Liver (tissue), 3 donors: ENCODE measurements at regions not wholly inside any gene's neighbourhood (a gene's known extent, or its start where the extent isn't known, plus 50 kb on each side); places are given as distances from the start of the nearest gene placed in this dataset.
"Not testable (repeated sequence)": the region's sequence is repeated elsewhere in the genome, so short reads cannot be mapped to it uniquely, and the experiment has no call there.

ENCODE experiments used
- FOXA1 ChIP-seq: IDR thresholded peaks from 2 replicates; pipeline ENCODE4 v1.6.1; 2016; ENCODE audit warnings: antibody characterized with exemption
- GABPA ChIP-seq, 2 donors: IDR thresholded peaks in 1 of 2; conservative IDR thresholded peaks in 1 of 2; 2 replicates each; pipeline ENCODE4 v1.6.1; 2016; ENCODE audit warnings: antibody characterized with exemption in 2 of 2, mild to moderate bottlenecking in 1 of 2, moderate library complexity in 1 of 2
- RAD21 ChIP-seq, 2 donors: IDR thresholded peaks; 2 replicates each; pipeline ENCODE4 v1.6.1; 2016; ENCODE audit warnings: antibody characterized with exemption in 2 of 2, mild to moderate bottlenecking in 2 of 2
- TF ChIP-seq, protein P1 (sequence below): fragments of 150-350 bp; IDR thresholded peaks from 2 replicates; pipeline ENCODE4 v1.5.1; 2017; ENCODE audit warnings: improper control_type of control experiment, low read depth, low read length; ENCODE audit not compliant: missing input control
- TF ChIP-seq, protein P2 (sequence below): IDR thresholded peaks from 2 replicates; pipeline ENCODE4 v1.6.1; 2016; ENCODE audit warnings: antibody characterized with exemption
- TF ChIP-seq, protein P3 (sequence below): IDR thresholded peaks from 2 replicates; pipeline ENCODE4 v1.6.1; 2016; ENCODE audit warnings: antibody characterized with exemption, mild to moderate bottlenecking
- donor health status: healthy.
- donor health status: healthy.

DNA sequence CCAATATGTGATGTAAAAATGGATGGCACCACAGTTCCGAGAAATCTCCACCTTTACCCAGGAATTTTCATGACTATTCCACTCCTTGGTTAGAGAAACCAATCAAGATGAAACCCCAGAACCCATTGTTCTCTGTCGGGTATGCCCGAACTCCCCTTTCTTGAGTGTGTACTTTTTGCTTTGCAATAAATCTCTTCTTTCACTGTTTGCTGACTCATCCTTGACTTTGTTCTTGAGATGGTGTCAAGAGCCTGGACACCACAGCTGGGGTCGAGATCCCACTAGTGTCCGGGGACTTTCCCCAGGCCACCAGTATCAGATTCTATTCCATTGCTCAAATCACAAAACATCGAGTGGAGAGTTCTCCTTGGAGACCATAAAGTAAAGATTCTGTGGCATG is 240.9 kb downstream of the FAM72C start:
- TF ChIP-seq, protein P1, sequence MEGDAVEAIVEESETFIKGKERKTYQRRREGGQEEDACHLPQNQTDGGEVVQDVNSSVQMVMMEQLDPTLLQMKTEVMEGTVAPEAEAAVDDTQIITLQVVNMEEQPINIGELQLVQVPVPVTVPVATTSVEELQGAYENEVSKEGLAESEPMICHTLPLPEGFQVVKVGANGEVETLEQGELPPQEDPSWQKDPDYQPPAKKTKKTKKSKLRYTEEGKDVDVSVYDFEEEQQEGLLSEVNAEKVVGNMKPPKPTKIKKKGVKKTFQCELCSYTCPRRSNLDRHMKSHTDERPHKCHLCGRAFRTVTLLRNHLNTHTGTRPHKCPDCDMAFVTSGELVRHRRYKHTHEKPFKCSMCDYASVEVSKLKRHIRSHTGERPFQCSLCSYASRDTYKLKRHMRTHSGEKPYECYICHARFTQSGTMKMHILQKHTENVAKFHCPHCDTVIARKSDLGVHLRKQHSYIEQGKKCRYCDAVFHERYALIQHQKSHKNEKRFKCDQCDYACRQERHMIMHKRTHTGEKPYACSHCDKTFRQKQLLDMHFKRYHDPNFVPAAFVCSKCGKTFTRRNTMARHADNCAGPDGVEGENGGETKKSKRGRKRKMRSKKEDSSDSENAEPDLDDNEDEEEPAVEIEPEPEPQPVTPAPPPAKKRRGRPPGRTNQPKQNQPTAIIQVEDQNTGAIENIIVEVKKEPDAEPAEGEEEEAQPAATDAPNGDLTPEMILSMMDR = not testable (repeated sequence)
- not testable (repeated sequence) for TF ChIP-seq GABPA (IDR thresholded peaks at IDR 0.05 in 1 of 2, conservative IDR thresholded peaks at IDR 0.05 in 1 of 2); FOXA1; RAD21 (IDR thresholded peaks at IDR 0.05)
- TF ChIP-seq, protein P2, sequence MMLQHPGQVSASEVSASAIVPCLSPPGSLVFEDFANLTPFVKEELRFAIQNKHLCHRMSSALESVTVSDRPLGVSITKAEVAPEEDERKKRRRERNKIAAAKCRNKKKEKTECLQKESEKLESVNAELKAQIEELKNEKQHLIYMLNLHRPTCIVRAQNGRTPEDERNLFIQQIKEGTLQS = not testable (repeated sequence)
- TF ChIP-seq, protein P3, sequence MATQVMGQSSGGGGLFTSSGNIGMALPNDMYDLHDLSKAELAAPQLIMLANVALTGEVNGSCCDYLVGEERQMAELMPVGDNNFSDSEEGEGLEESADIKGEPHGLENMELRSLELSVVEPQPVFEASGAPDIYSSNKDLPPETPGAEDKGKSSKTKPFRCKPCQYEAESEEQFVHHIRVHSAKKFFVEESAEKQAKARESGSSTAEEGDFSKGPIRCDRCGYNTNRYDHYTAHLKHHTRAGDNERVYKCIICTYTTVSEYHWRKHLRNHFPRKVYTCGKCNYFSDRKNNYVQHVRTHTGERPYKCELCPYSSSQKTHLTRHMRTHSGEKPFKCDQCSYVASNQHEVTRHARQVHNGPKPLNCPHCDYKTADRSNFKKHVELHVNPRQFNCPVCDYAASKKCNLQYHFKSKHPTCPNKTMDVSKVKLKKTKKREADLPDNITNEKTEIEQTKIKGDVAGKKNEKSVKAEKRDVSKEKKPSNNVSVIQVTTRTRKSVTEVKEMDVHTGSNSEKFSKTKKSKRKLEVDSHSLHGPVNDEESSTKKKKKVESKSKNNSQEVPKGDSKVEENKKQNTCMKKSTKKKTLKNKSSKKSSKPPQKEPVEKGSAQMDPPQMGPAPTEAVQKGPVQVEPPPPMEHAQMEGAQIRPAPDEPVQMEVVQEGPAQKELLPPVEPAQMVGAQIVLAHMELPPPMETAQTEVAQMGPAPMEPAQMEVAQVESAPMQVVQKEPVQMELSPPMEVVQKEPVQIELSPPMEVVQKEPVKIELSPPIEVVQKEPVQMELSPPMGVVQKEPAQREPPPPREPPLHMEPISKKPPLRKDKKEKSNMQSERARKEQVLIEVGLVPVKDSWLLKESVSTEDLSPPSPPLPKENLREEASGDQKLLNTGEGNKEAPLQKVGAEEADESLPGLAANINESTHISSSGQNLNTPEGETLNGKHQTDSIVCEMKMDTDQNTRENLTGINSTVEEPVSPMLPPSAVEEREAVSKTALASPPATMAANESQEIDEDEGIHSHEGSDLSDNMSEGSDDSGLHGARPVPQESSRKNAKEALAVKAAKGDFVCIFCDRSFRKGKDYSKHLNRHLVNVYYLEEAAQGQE = not testable (repeated sequence)
